Astrocyte of the spinal cord (primary cell): ENCODE measurements at regions not wholly inside any gene's neighbourhood (a gene's known extent, or its start where the extent isn't known, plus 50 kb on each side); places are given as distances from the start of the nearest gene placed in this dataset.

ENCODE experiments used
- DNase-seq: peaks from one replicate; pipeline ENCODE4 v3.0.0; 2011; ENCODE audit warnings: low read depth, low spot score
- H3K4me3 ChIP-seq: 2 replicates; pipeline ENCODE4 v1.5.1; 2011; ENCODE audit warnings: low read depth, mild to moderate bottlenecking, low read length, moderate library complexity
- in situ Hi-C: cut with HindIII; loops from 2 replicates; pipeline ENCODE4 v1.10.0; 2017; ENCODE audit warnings: low sequenced_read_pairs
- TF ChIP-seq, protein P1 (sequence below): IDR thresholded peaks from 2 replicates; pipeline ENCODE4 v1.5.1; 2012; ENCODE audit warnings: low read depth, mild to moderate bottlenecking, low read length, inconsistent platforms

DNA sequence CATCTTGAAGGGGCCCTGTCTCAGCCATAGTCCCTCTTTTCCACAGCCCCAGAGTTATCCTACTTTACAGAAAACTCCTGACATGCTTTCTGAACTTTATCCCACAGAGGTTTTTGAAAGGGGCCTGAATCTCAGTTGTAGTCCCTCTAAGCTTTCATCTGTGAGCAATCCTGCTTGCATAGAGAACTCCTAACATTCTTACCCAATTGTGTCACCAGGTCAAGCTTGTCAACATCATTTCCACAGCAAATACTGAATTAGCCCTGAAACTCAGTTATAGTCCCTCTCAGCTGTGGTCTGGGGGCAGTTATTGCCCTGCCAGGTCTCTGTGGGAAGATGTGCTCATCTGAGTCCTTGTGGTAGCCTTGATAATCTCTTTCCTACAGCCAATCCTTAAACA, 2190.3 kb upstream of the PCDH20 start:
- H3K4me3 ChIP-seq: no peak overlapping the region
- TF ChIP-seq, protein P1, sequence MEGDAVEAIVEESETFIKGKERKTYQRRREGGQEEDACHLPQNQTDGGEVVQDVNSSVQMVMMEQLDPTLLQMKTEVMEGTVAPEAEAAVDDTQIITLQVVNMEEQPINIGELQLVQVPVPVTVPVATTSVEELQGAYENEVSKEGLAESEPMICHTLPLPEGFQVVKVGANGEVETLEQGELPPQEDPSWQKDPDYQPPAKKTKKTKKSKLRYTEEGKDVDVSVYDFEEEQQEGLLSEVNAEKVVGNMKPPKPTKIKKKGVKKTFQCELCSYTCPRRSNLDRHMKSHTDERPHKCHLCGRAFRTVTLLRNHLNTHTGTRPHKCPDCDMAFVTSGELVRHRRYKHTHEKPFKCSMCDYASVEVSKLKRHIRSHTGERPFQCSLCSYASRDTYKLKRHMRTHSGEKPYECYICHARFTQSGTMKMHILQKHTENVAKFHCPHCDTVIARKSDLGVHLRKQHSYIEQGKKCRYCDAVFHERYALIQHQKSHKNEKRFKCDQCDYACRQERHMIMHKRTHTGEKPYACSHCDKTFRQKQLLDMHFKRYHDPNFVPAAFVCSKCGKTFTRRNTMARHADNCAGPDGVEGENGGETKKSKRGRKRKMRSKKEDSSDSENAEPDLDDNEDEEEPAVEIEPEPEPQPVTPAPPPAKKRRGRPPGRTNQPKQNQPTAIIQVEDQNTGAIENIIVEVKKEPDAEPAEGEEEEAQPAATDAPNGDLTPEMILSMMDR: no peak
- in situ Hi-C loops: no loop called here
- no peak for DNase-seq

DNA sequence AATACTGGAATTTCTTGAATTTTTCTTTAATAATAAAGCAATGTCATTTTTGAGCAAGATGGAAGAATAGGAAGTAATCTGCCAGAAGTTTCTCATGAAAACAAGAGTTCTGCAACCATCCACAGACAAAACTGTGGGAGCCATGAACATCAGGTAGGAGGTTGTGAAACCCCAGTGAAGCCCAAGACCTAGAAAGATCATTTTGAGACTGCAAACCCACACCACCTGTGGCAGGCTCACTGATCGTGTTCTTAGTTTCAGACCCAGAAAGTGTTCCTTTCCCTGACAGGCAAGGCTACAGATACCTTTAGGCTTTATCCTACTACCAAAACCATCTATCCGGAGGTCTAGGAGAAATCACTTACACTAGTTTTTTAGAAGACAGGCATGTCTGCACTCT, 2189.8 kb upstream of the PCDH20 start:
- in situ Hi-C loops: no loop called here
- H3K4me3 ChIP-seq: no peak overlapping the region
- no peak for DNase-seq
- TF ChIP-seq, protein P1: no peak

DNA sequence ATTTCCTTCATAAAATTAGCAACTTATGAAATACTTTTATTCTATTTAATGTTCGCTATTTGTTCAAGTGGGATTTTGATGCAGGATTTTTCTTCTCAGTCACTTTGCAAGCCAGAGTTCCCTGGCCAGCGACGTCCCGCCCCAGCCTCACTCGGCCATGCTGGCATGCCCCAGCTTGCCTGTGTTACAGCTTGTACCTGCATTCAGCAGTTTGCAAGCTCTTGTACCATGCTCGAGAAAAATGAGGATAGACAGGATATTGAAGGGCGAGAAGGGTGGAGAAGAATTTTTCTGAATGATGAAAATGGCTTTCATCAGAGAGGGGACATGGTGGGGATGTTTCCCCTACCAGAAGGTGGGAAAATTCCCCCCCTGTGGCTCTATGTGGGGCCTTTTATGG, 2180.2 kb upstream of the PCDH20 start:
- no peak for DNase-seq
- TF ChIP-seq, protein P1: no peak
- no peak overlapping the region for H3K4me3 ChIP-seq
- in situ Hi-C loops: no loop called here

DNA sequence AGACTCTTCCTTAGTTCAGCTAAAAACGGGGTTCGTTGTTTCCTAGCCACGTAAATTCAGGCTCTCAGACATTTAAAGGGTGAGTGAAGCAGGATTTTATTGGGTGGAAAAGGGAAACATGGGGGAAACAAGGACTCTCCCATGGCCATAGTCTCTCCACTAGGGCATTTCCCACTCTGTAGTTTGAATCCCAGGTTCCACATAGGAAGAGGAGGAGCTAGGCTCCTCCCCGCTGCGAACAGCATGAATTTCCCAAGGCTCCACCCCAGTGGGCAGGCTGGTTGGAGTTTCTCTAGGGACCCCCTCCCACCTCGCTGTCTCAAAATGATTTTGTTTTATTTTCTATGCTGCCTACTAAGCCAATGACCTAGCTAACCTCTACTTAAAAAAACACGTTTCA, 2170.8 kb upstream of the PCDH20 start:
- no peak for DNase-seq
- in situ Hi-C loops: no loop called here
- no peak overlapping the region for H3K4me3 ChIP-seq
- TF ChIP-seq, protein P1: no peak

DNA sequence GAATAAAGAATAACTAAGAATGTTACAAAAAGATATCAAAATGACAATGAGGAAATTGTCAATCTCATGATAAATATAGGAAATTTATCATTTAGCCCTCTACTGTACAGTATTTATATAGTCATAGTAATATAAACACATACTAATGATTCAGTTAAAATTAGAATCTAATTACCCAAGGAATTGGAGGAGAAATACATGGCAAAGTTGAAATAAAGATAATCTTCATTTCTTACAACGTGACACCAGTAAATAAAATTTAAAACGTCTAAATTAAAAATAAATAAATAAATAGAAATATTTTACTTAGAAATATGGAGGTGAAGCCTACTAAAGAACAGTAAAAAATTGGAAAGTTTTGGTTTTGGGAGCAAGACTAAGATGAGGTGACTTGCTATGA, 2163.1 kb upstream of the PCDH20 start:
- no peak overlapping the region for H3K4me3 ChIP-seq
- no peak for DNase-seq
- in situ Hi-C loops: no loop called here
- TF ChIP-seq, protein P1: no peak

DNA sequence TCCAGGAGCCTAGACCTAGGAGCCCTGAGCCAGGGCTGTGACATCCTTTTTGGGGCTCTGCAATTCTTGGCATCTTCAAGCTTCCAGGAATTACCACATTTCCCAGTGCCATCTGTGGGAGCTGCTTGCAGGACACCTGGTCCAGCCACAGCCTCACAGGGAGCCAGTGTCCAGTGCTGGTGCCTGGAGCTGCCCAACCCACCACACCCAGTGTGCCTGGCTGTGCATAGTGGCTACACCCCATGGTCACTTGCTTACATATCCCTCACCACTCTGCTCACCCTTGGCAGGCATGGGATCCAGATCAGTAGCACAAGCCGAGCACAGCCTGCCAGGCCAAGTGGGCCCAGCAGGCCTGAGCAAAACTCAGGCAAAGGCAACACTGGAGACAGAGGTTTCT, 2151.4 kb upstream of the PCDH20 start:
- DNase-seq: no peak
- no peak overlapping the region for H3K4me3 ChIP-seq
- TF ChIP-seq, protein P1: no peak
- in situ Hi-C loops: no loop called here

DNA sequence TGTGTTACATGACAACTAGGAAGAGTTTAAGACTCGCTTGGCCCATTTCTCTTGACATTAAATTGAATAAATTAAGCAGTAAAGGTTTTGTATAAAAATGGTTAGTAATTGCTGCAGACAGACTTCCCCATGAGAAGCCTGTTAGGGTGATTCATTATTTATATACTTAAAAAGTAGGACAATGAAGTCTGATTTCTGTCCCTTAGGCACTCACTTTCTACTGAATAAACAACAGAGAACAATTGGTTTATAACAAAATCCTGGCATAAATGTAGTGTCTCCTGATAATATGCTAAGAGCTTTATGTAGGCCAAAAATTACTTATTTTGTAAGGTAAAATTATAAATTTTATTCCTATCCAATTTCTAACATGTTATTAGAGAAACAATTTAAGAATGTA, 2138.5 kb upstream of the PCDH20 start:
- no peak for DNase-seq
- H3K4me3 ChIP-seq: no peak overlapping the region
- TF ChIP-seq, protein P1: no peak
- in situ Hi-C loops: no loop called here
